HepG2 (cell line): ENCODE measurements at regions not wholly inside any gene's neighbourhood (a gene's known extent, or its start where the extent isn't known, plus 50 kb on each side); places are given as distances from the start of the nearest gene placed in this dataset.

Source experiments
- BRCA1 ChIP-seq: sonication (generic); formaldehyde crosslinking; IDR thresholded peaks from 2 replicates; pipeline ENCODE4 v1.4.0; 2020; ENCODE audit warnings: missing genetic modification reagents
- CCAR2 ChIP-seq: fragments of 200-400 bp; formaldehyde crosslinking; optimal IDR thresholded peaks from 2 replicates; pipeline ENCODE3; 2018; ENCODE audit warnings: low read depth, mild to moderate bottlenecking, low read length, moderate library complexity
- DR1 ChIP-seq: sonication (generic); formaldehyde crosslinking; IDR thresholded peaks from 2 replicates; pipeline ENCODE4 v1.8.0; 2021; ENCODE audit warnings: mild to moderate bottlenecking, missing genetic modification reagents, inconsistent platforms
- EEA1 ChIP-seq: sonication (generic); formaldehyde crosslinking; IDR thresholded peaks from 2 replicates; pipeline ENCODE4 v1.5.1; 2020; ENCODE audit warnings: mild to moderate bottlenecking, missing genetic modification reagents, borderline replicate concordance
- KDM2A ChIP-seq: sonication (generic); formaldehyde crosslinking; IDR thresholded peaks from 2 replicates; pipeline ENCODE4 v1.4.0; 2020; ENCODE audit warnings: low read depth, missing genetic modification reagents, borderline replicate concordance
- MBD4 ChIP-seq: IDR thresholded peaks from 2 replicates; pipeline ENCODE4 v1.6.1; 2012; ENCODE audit warnings: low read length, inconsistent platforms, borderline replicate concordance
- MYC ChIP-seq: sonication (generic); formaldehyde crosslinking; IDR thresholded peaks from 2 replicates; pipeline ENCODE4 v1.9.0; 2021; ENCODE audit warnings: missing genetic modification reagents, borderline replicate concordance
- MYPOP ChIP-seq: sonication (generic); formaldehyde crosslinking; IDR thresholded peaks from 2 replicates; pipeline ENCODE4 v1.8.1; 2023; ENCODE audit warnings: mild to moderate bottlenecking, moderate library complexity, missing genetic modification reagents
- NONO ChIP-seq, 2 experiments: fragments of 450-650 bp in 1 of 2; sonication (generic) in 1 of 2; formaldehyde crosslinking in 1 of 2; IDR thresholded peaks in 1 of 2; conservative IDR thresholded peaks in 1 of 2; 2 replicates each; pipeline versions ENCODE4 v1.6.1 to v1.8.0; 2017 to 2022; ENCODE audit warnings: mild to moderate bottlenecking in 1 of 2, missing genetic modification reagents in 1 of 2, moderate library complexity in 1 of 2
- PPARG ChIP-seq: conservative IDR thresholded peaks from 2 replicates; pipeline ENCODE4 v1.6.1; 2016; ENCODE audit warnings: missing biosample characterization, missing genetic modification reagents
- SMAD9 ChIP-seq: sonication (generic); formaldehyde crosslinking; IDR thresholded peaks from 2 replicates; pipeline ENCODE4 v1.5.1; 2020; ENCODE audit warnings: mild to moderate bottlenecking, missing genetic modification reagents
- SP2 ChIP-seq: sonication (generic); formaldehyde crosslinking; IDR thresholded peaks from 2 replicates; pipeline ENCODE4 v1.5.1; 2020; ENCODE audit warnings: mild to moderate bottlenecking, missing genetic modification reagents
- SP5 ChIP-seq: IDR thresholded peaks from 2 replicates; pipeline ENCODE4 v1.6.1; 2016; ENCODE audit warnings: low read depth, borderline replicate concordance
- TBX2 ChIP-seq: sonication (generic); formaldehyde crosslinking; IDR thresholded peaks from 2 replicates; pipeline ENCODE4 v1.5.0; 2020; ENCODE audit warnings: missing genetic modification reagents, mild to moderate bottlenecking, borderline replicate concordance
- ZBED4 ChIP-seq: sonication (generic); formaldehyde crosslinking; IDR thresholded peaks from 2 replicates; pipeline ENCODE4 v1.4.0; 2020; ENCODE audit warnings: missing genetic modification reagents, borderline replicate concordance
- ZNF333 ChIP-seq: sonication (generic); formaldehyde crosslinking; IDR thresholded peaks from 2 replicates; pipeline ENCODE4 v1.4.0; 2020; ENCODE audit warnings: mild to moderate bottlenecking, missing genetic modification reagents, borderline replicate concordance
- ZNF598 ChIP-seq: sonication (generic); formaldehyde crosslinking; IDR thresholded peaks from 2 replicates; pipeline ENCODE4 v1.5.1; 2020; ENCODE audit warnings: mild to moderate bottlenecking, missing genetic modification reagents, borderline replicate concordance
- ZNF687 ChIP-seq: sonication (generic); formaldehyde crosslinking; IDR thresholded peaks from 2 replicates; pipeline ENCODE4 v1.5.1; 2020; ENCODE audit warnings: mild to moderate bottlenecking, missing genetic modification reagents, moderate library complexity

GRCh38 chr13:50123862-50124535 lies 108.8 kb downstream of the KCNRG start (continued):
- TF ChIP-seq ZNF687 (CRISPR knock-in tag), result peak; percentile 69
- TF ChIP-seq KDM2A, result peak; percentile 84
- peak; percentile 95 for TF ChIP-seq MYPOP (CRISPR knock-in tag)
- no peak for TF ChIP-seq MBD4
- TF ChIP-seq NONO (IDR thresholded peaks at IDR 0.05), result no peak
- peak; percentile 56 for TF ChIP-seq NONO (CRISPR knock-in tag; conservative IDR thresholded peaks at IDR 0.05)
- peak; percentile 60; the same call in 1 of the 2 replicates for TF ChIP-seq ZBED4 (CRISPR knock-in tag)
- peak; percentile 56 for TF ChIP-seq SP2 (CRISPR knock-in tag)
- TF ChIP-seq MYC (CRISPR knock-in tag), result peak; percentile 55
- TF ChIP-seq SP5 (CRISPR knock-in tag), result peak; percentile 58
- 0 out of 2 replicates have a peak, but pooled peaks have one; percentile 26 for TF ChIP-seq SMAD9
- 0 out of 2 replicates have a peak, but pooled peaks have one; percentile 14 for TF ChIP-seq BRCA1
- peak; percentile 88; the same call in 1 of the 2 replicates for TF ChIP-seq EEA1 (CRISPR knock-in tag)
- TF ChIP-seq TBX2 (CRISPR knock-in tag), result peak; percentile 64
- TF ChIP-seq DR1, result 0 out of 2 replicates have a peak, but pooled peaks have one; percentile 21
- TF ChIP-seq CCAR2, result no peak
- no peak for TF ChIP-seq ZNF598 (CRISPR knock-in tag)
- 0 out of 2 replicates have a peak, but pooled peaks have one; percentile 23 for TF ChIP-seq PPARG (CRISPR knock-in tag)
- TF ChIP-seq ZNF333 (CRISPR knock-in tag), result no peak
